H1 (cell line): ENCODE measurements at regions not wholly inside any gene's neighbourhood (a gene's known extent, or its start where the extent isn't known, plus 50 kb on each side); places are given as distances from the start of the nearest gene placed in this dataset.

Experiments
- KDM5A ChIP-seq: fragments of 200-600 bp; IDR thresholded peaks from 2 replicates; pipeline ENCODE4 v1.7.1; 2012; ENCODE audit warnings: mild to moderate bottlenecking, low read length, inconsistent platforms, mixed read lengths
- YY1 ChIP-seq: IDR thresholded peaks from 2 replicates; pipeline ENCODE4 v1.6.1; 2011; ENCODE audit warnings: low read depth, mild to moderate bottlenecking, low read length

DNA sequence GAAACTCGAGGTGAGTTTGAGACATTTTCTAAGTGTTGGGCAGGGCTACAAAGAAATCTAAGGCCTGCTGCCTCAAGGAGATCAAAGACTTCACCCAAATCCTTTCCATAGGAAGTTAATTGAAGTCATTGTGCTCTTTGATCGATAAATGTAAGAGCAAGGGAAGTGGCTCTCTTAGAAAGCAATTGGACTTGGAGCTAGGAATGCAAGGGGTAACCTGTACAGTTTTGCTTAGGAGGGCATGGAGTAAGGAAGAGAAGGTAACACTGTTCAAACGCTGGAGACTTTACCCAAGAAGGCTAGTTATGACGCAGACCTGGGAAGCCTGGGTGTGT, 418.0 kb upstream of the PROX1 start (continued):
- TF ChIP-seq KDM5A (no peak), YY1 (no peak)
